Activated CD4-positive, alpha-beta memory T cell treated with anti-CD3 and anti-CD28 coated beads, Interleukin-2, amount 10 ng/mL, durations not matched to agents 7 days and 5 days (primary cell): ENCODE measurements at regions not wholly inside any gene's neighbourhood (a gene's known extent, or its start where the extent isn't known, plus 50 kb on each side); places are given as distances from the start of the nearest gene placed in this dataset.
A peak's percentile ranks its signal among the peaks of the same experiment; 100 is the strongest.

Source experiments
- CTCF ChIA-PET: fragments of 350-600 bp; sonication (Branson Sonifier 250); formaldehyde crosslinking; loops from one replicate; lab custom pipeline; 2021; ENCODE audit warnings: antibody characterized with exemption, inconsistent platforms; lab: Charles Lee
- POLR2A ChIA-PET: fragments of 350-600 bp; sonication (Branson Sonifier 250); formaldehyde crosslinking; loops from one replicate; lab custom pipeline; 2021; ENCODE audit warnings: antibody characterized with exemption; lab: Charles Lee
- DNase-seq: peaks from one replicate; pipeline ENCODE4 v3.0.0-alpha.2; 2020
- H3K27ac Mint-ChIP-seq: one replicate; pipeline ENCODE4 v1.8.0; 2021; ENCODE audit warnings: mild to moderate bottlenecking, mixed read lengths
- H3K27me3 Mint-ChIP-seq: one replicate; pipeline ENCODE4 v1.8.0; 2021; ENCODE audit warnings: mixed read lengths
- H3K36me3 Mint-ChIP-seq: one replicate; pipeline ENCODE4 v1.8.0; 2021; ENCODE audit warnings: low read depth, mixed read lengths
- H3K4me1 Mint-ChIP-seq: one replicate; pipeline ENCODE4 v1.8.0; 2021; ENCODE audit warnings: mixed read lengths
- H3K4me3 Mint-ChIP-seq: one replicate; pipeline ENCODE4 v1.8.0; 2021; ENCODE audit warnings: mild to moderate bottlenecking, mixed read lengths
- H3K9me3 Mint-ChIP-seq: one replicate; pipeline ENCODE4 v1.8.0; 2021; ENCODE audit warnings: mixed read lengths

DNA sequence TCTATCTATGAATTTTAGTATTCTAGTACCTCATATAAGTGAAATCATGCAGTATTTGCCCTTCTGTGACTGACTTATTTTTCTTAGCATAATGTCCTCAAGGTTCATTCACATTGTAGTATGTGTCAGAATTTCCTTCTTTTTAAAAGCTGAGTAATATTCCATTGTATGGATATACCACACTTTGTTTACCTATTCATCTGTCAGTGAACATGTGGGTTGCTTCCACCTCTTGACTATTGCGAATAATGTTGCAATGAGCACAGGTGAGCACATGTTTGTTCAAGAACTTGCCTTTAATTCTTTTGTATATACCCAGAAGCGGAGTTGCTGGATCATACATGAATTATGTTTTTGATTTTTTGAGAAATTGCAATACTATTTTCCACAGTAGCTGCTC lies 187.4 kb upstream of the RBMS1 start:
- CTCF ChIA-PET: no interaction called here
- H3K9me3 Mint-ChIP-seq: peaks cover 4% of the 10 kb centered on the region
- H3K36me3 Mint-ChIP-seq: no peaks in the 10 kb centered on the region
- H3K27ac Mint-ChIP-seq: no peak overlapping the region
- DNase-seq: no peak
- H3K4me3 Mint-ChIP-seq: no peak overlapping the region
- H3K4me1 Mint-ChIP-seq: no peaks in the 10 kb centered on the region
- H3K27me3 Mint-ChIP-seq: peaks cover 1% of the 10 kb centered on the region
- POLR2A ChIA-PET: no interaction called here

DNA sequence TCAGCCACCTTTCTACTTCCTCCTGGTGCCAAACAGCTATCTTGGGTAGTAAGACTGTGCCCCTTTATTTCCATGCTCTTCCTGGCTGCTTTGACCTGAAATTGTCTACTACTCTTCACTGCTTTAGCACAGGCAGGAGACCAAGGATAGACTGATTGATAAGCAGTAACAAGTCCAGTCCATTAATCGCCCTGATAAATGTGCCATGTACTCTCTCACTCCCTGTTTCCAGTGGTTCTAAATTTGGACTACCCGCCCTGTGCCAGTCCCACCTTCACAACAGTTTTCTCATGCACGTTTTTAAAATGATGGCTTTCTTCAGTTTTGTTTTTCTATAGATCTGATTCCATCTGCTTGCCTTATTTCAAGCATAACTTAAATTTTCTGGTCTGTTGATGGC lies 189.6 kb upstream of the RBMS1 start:
- Mint-ChIP-seq H3K4me1 (no peaks in the 10 kb centered on the region), H3K27me3 (peaks cover 1% of the 10 kb centered on the region), H3K4me3 (no peak overlapping the region), H3K27ac (no peak overlapping the region), H3K9me3 (peaks cover 4% of the 10 kb centered on the region), H3K36me3 (no peaks in the 10 kb centered on the region)
- CTCF ChIA-PET: no interaction called here
- no peak for DNase-seq
- POLR2A ChIA-PET: no interaction called here

DNA sequence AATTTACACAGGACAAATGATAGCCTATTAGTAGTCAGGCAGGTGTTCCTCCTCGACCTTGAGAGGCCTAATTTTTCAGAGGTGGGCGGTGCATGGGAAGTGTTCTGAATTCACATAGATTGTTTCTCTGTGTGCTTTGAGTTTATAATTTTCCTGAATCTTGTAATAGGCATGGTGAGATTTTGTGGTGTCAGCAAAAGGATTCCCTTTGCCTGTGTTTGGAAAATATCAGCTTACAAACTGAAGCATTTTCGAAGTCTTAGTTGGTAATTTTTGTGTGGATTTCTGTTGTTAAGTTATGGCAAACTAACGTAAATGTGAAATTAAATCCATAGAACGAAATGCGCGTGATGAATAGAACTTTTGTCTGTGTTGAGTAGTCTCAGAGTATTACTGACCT lies 194.0 kb upstream of the RBMS1 start:
- ChIA-PET POLR2A (no interaction called here), CTCF (no interaction called here)
- Mint-ChIP-seq H3K9me3 (peaks cover 6% of the 10 kb centered on the region), H3K4me1 (no peaks in the 10 kb centered on the region), H3K4me3 (no peak overlapping the region), H3K36me3 (no peaks in the 10 kb centered on the region), H3K27ac (no peak overlapping the region), H3K27me3 (no peaks in the 10 kb centered on the region)
- no peak for DNase-seq

DNA sequence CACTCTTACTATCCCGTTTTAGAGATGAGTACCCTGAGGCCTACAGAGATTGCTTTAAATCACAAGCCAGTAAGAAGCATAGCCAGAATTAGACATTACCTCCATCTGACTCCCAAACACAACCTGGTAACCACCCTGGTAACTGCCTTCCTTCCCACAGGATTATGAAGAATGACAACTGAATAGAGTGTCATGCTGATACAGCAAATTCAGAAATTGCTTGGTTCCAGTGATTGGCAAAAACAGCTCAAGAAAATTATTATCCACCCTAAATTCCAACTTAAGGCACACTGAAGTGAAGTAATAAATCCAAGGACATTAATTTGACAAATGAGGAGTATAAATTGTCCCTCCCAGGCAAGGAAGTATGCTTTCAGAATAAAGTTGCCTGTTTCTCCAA lies 195.8 kb upstream of the RBMS1 start:
- Mint-ChIP-seq H3K9me3 (peaks cover 3% of the 10 kb centered on the region), H3K27me3 (no peaks in the 10 kb centered on the region), H3K27ac (no peak overlapping the region), H3K4me1 (no peaks in the 10 kb centered on the region), H3K36me3 (no peaks in the 10 kb centered on the region), H3K4me3 (no peak overlapping the region)
- CTCF ChIA-PET: no interaction called here
- DNase-seq: no peak
- POLR2A ChIA-PET: no interaction called here

DNA sequence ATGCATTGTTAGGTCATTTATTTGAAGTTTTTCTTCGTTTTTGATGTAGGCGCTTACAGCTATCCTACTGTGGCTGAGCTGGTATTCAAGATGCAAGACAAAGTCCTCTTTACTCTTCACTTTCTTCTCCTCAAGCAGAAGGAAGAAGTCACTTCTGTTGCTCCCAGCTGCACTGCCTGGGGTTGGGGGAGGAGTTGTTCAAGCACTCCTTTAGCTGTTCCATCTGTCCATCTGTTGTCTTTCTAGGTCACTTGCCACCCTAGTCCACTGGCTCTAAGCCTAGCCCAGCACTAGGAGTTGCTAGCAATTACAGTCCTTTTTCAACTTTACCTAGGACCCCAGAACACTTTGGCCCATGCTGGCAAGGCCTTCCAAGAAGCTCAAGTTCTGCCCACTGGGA lies 200.6 kb upstream of the RBMS1 start:
- no peak for DNase-seq
- no peak overlapping the region for H3K27ac Mint-ChIP-seq
- no peaks in the 10 kb centered on the region for H3K27me3 Mint-ChIP-seq
- CTCF ChIA-PET: interaction anchor here (1.4 kb wide), 1 partner anchor 370 kb away, joined by 3 read pairs; no protein-coding TSS in a partner anchor
- peaks cover 3% of the 10 kb centered on the region for H3K9me3 Mint-ChIP-seq
- H3K4me1 Mint-ChIP-seq: no peaks in the 10 kb centered on the region
- H3K4me3 Mint-ChIP-seq: no peak overlapping the region
- H3K36me3 Mint-ChIP-seq: no peaks in the 10 kb centered on the region
- POLR2A ChIA-PET: no interaction called here

DNA sequence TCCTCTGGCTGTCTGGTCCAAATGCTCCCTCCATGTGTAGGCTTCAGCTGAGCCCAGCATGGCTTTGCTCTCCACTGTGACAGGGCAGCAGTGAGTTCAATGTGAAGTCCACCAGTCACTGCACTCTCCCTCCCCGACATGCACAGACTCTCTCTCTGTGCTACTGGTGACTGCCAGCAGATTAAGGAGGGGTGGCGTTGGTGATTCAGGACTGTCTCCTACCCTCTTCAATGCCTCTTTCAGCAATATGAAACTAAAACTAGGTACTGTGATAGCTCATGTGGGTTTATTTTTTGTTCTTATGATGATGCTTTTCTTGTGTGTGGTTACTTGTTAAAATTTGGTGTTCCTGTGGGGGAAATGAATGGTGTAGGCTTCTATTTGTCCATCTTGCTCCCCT lies 201.0 kb upstream of the RBMS1 start:
- H3K36me3 Mint-ChIP-seq: no peaks in the 10 kb centered on the region
- no peak overlapping the region for H3K4me3 Mint-ChIP-seq
- no peaks in the 10 kb centered on the region for H3K27me3 Mint-ChIP-seq
- ChIA-PET POLR2A (no interaction called here), CTCF (interaction anchor here (1.4 kb wide), 1 partner anchor 370 kb away, joined by 3 read pairs; no protein-coding TSS in a partner anchor)
- H3K4me1 Mint-ChIP-seq: no peaks in the 10 kb centered on the region
- no peak for DNase-seq
- H3K9me3 Mint-ChIP-seq: peaks cover 3% of the 10 kb centered on the region
- H3K27ac Mint-ChIP-seq: no peak overlapping the region

DNA sequence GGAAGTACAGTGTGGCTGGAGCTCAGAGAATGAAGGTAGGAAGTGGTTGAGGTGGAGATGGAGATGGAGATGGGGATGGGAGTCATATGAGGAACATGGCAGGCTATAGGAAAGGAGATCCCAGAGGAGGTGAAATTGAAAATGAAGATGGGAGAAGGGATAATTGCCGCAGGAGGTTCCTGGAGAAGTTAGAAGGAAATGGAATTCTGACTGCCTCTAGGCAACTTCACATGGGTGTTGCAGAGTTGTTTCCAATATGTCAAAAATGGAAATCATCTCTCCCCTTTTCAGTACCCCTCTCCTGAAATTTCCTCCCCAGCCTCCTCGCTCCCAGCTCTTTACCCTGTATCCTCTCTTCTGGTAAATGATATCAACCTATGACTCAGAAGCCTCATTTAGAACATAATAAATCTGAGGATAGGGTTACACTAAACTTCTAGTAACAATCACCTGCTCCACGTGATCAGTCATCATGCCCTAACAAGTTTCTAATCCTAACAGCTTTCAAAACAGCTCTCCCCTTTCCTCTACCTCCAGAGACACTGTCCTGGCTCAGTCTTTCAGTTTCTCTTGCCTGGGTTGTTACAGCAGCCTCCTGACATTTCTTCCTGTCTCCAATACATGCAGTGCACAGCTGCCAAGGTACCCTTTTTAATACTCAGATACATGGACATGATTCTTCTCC lies 201.9 kb upstream of the RBMS1 start:
- no peaks in the 10 kb centered on the region for H3K27me3 Mint-ChIP-seq
- no peak overlapping the region for H3K27ac Mint-ChIP-seq
- H3K4me1 Mint-ChIP-seq: no peaks in the 10 kb centered on the region
- H3K4me3 Mint-ChIP-seq: no peak overlapping the region
- ChIA-PET POLR2A (no interaction called here), CTCF (interaction anchor here (1.4 kb wide), 1 partner anchor 371 kb away, joined by 3 read pairs; no protein-coding TSS in a partner anchor)
- H3K9me3 Mint-ChIP-seq: peaks cover under 1% of the 10 kb centered on the region
- no peak for DNase-seq
- no peaks in the 10 kb centered on the region for H3K36me3 Mint-ChIP-seq

DNA sequence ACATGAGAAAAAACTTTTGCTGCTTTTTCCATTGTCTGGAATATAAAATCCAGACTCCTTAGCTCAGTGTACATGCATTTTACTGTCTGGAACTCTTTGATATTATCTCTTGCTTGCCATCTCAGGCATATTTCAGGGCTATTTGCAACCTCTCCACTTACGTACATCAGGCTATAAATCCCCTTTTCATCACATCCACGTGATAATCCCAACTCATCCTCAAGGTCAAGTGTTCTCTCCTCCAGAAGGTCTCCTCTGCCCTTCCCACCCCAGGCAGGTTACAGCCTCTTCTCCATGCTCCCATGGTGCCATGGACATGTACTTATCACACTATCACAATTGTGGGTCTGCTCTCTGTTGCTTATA lies 202.5 kb upstream of the RBMS1 start:
- POLR2A ChIA-PET: no interaction called here
- H3K27ac Mint-ChIP-seq: no peak overlapping the region
- H3K27me3 Mint-ChIP-seq: no peaks in the 10 kb centered on the region
- CTCF ChIA-PET: no interaction called here
- no peaks in the 10 kb centered on the region for H3K36me3 Mint-ChIP-seq
- no peak for DNase-seq
- no peaks in the 10 kb centered on the region for H3K9me3 Mint-ChIP-seq
- no peak overlapping the region for H3K4me3 Mint-ChIP-seq
- H3K4me1 Mint-ChIP-seq: no peaks in the 10 kb centered on the region

DNA sequence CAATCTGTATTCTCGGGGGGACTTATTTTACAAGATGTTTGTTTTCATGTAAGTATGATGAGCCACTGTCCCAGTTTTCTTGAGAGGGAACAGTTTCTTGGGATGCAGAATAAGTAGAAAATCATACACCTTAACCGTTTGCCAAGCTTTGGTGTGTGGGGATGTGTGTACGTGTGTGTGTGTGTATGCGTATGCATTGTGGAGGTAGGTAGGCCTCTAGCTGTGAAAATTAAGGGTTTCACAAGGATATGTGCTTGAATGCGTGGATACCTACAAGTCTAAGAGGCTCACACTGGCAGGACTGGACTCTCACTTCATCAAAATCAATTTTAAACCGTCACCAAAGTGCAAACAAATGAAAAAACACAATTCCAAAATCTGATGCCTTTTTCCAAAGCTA lies 204.2 kb upstream of the RBMS1 start:
- Mint-ChIP-seq H3K4me1 (no peaks in the 10 kb centered on the region), H3K27ac (no peak overlapping the region), H3K9me3 (no peaks in the 10 kb centered on the region), H3K4me3 (no peak overlapping the region), H3K36me3 (no peaks in the 10 kb centered on the region), H3K27me3 (no peaks in the 10 kb centered on the region)
- DNase-seq: no peak
- ChIA-PET POLR2A (no interaction called here), CTCF (no interaction called here)

DNA sequence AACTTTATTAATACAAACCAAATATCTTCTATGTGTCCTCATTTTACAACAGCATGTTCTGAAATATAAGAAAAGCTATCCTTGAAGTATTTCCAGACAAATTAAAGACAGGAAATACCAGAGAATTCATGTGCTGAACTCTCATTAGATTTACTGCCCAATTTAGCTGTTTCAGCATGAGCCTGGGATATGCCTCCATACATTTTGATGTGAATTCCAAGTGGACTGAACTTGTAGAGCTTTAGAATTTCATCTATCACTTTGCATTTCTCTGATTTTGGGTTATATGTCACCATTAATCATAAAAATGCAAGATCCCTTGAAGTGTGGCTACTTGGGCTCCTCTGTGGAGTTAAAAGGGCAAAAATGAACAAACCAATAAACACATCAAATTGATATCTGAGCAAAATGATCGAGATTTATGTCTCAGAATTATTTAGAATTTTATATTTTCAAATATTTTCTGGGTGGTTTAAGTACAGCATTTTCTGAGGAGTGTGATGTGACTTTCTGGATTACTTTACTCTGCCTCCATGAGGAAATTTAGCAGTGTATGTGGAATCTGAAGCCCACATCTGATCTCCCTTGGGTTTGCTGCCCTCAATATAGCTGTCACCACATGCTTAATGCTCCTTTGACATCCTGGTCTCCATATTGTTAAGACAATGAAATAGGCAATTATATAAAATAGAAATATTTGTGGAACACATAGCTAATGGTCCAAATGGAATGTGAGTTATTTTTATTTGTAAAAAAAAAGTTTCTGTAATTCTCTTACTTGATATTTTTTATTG lies 206.6 kb upstream of the RBMS1 start:
- Mint-ChIP-seq H3K9me3 (no peaks in the 10 kb centered on the region), H3K27ac (no peak overlapping the region), H3K27me3 (no peaks in the 10 kb centered on the region), H3K36me3 (no peaks in the 10 kb centered on the region), H3K4me1 (peaks cover 10% of the 10 kb centered on the region), H3K4me3 (no peak overlapping the region)
- no peak for DNase-seq
- ChIA-PET CTCF (interaction anchor here (0.6 kb wide), 1 partner anchor 25 kb away, joined by 3 read pairs; no protein-coding TSS in a partner anchor), POLR2A (no interaction called here)

DNA sequence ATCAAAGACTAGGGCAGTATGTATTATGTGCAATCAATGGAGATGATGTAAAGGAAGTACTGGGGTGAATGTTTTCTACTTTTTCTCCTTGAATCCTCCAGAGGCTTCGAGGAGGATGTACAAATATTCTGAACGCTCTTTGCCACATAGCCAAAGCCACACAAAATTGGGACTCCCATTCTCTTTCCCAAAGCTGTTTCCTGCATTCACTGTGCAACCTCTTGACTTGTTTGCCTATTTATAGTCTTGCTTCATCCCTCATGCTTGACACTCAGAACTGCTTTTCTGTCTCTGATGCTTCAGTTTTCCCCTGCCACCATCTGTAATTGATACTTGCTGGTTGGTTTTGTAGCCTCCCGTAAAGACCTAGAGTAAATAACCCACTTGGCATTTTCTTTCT lies 208.2 kb upstream of the RBMS1 start:
- CTCF ChIA-PET: no interaction called here
- Mint-ChIP-seq H3K27me3 (no peaks in the 10 kb centered on the region), H3K36me3 (no peaks in the 10 kb centered on the region), H3K27ac (no peak overlapping the region), H3K9me3 (no peaks in the 10 kb centered on the region), H3K4me1 (peaks cover 10% of the 10 kb centered on the region), H3K4me3 (no peak overlapping the region)
- no peak for DNase-seq
- POLR2A ChIA-PET: no interaction called here

DNA sequence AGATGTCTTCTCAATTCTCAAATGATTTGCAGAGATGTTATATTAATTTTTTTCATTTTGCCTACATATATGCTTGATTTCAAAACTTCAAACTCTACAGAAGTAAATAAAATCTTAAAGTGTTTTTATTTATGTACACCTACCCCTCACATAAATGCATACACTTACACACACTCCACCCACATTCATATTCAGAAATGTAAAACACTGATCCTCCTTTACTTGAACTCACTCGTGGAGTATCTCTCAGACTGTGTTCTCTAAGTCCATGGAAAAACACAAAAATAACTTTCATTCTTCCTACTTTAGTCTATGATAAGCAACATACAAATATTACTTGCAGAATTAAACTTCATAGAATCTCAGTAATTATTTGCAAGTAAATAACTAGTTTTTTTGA lies 209.1 kb upstream of the RBMS1 start:
- ChIA-PET CTCF (no interaction called here), POLR2A (no interaction called here)
- Mint-ChIP-seq H3K27ac (no peak overlapping the region), H3K4me1 (peaks cover 10% of the 10 kb centered on the region), H3K27me3 (no peaks in the 10 kb centered on the region), H3K9me3 (no peaks in the 10 kb centered on the region), H3K4me3 (no peak overlapping the region), H3K36me3 (no peaks in the 10 kb centered on the region)
- DNase-seq: no peak

DNA sequence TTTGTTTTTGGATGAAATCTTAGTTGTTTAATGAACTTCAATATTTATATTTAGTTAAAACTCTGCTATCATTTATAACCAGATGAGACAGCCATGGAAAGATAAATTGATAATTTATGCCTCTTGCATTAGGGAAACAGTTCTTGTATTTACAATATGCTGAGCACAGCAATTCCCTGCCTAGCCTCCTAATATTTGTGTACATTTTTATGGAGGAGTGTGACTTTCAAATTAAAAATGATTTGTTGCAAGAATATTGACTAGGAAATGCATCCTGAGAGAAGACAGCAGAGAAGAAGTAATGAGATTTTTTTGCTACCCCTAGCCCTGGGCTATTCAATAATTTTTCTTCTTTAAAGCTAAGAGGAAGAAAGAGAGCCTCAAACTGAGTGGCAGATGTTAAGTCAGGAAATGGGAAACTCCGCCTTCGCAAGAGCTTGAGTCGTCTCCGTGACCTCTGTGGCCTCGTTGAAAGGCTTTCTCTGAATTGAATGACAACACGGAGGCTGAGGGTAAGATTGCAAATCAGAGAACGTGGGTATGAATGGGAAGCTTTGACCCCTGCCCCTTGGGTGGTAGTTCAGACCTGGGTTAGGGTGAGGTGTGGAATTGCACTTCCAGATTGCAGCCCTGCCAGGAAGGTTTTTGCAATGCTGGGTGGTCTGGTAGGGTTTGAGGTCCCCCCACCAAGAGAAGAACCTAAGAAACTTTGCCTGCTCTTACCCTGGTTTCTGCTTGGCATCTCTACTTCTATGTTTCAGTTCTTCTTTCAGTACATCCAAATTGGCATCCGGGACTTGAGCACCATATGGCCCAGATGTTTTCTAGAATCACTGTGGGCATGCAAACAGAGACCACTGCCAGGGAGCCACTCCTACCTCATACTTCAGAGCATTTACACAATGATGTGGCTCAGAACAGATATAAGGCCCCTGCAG lies 210.3 kb upstream of the RBMS1 start:
- no peaks in the 10 kb centered on the region for H3K36me3 Mint-ChIP-seq
- H3K27me3 Mint-ChIP-seq: no peaks in the 10 kb centered on the region
- H3K4me3 Mint-ChIP-seq: no peak overlapping the region
- H3K9me3 Mint-ChIP-seq: peaks cover 2% of the 10 kb centered on the region
- DNase-seq: peak; percentile 28
- H3K4me1 Mint-ChIP-seq: peaks cover 10% of the 10 kb centered on the region
- POLR2A ChIA-PET: no interaction called here
- CTCF ChIA-PET: no interaction called here
- H3K27ac Mint-ChIP-seq: no peak overlapping the region
